Gastrocnemius medialis (tissue), 4 donors: ENCODE measurements at regions not wholly inside any gene's neighbourhood (a gene's known extent, or its start where the extent isn't known, plus 50 kb on each side); places are given as distances from the start of the nearest gene placed in this dataset.

ENCODE experiments used
- POLR2A ChIP-seq, 2 donors: fragments of 450-650 bp; IDR thresholded peaks; one replicate each; pipeline ENCODE4 v1.6.1; 2017; ENCODE audit warnings: antibody characterized with exemption in 2 of 2, mild to moderate bottlenecking in 2 of 2, moderate library complexity in 2 of 2
- TF ChIP-seq, protein P1 (sequence below), 5 experiments: fragments of 450-650 bp in 3 of 5; fragments of 200-600 bp in 2 of 5; sonication (generic) in 2 of 5; IDR thresholded peaks in 4 of 5; conservative IDR thresholded peaks in 1 of 5; 1 replicate in 4 of 5; 2 replicates in 1 of 5; pipeline ENCODE4 v1.5.1; 2016 to 2019; ENCODE audit warnings: antibody characterized with exemption in 5 of 5, mild to moderate bottlenecking in 3 of 5, moderate library complexity in 3 of 5

DNA sequence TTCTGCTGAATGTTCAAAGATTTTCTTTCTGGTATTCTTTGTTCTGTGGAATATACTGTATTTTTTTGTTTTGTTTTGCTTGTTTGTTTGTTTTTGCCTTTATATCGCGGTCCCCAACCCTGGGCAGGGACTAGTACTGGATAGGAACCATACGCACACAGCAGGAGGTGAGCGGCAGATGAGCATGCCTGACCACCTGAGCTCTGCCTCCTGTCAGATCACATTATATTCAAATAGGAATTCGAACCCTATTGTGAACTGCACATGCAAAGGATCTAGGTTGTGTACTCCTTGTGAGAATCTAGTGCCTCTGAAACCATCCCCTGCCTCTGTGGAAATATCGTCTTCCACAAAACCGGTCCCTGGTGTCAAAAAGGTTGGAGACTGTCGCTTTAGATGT, 83.3 kb upstream of the ANO3 start:
- TF ChIP-seq, protein P1, sequence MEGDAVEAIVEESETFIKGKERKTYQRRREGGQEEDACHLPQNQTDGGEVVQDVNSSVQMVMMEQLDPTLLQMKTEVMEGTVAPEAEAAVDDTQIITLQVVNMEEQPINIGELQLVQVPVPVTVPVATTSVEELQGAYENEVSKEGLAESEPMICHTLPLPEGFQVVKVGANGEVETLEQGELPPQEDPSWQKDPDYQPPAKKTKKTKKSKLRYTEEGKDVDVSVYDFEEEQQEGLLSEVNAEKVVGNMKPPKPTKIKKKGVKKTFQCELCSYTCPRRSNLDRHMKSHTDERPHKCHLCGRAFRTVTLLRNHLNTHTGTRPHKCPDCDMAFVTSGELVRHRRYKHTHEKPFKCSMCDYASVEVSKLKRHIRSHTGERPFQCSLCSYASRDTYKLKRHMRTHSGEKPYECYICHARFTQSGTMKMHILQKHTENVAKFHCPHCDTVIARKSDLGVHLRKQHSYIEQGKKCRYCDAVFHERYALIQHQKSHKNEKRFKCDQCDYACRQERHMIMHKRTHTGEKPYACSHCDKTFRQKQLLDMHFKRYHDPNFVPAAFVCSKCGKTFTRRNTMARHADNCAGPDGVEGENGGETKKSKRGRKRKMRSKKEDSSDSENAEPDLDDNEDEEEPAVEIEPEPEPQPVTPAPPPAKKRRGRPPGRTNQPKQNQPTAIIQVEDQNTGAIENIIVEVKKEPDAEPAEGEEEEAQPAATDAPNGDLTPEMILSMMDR (IDR thresholded peaks at IDR 0.05 in 4 of 5, conservative IDR thresholded peaks at IDR 0.05 in 1 of 5) = no peak
- no peak for TF ChIP-seq POLR2A (IDR thresholded peaks at IDR 0.05)
